Effector memory CD8-positive, alpha-beta T cell (primary cell): ENCODE measurements at regions not wholly inside any gene's neighbourhood (a gene's known extent, or its start where the extent isn't known, plus 50 kb on each side); places are given as distances from the start of the nearest gene placed in this dataset.
"Not testable (repeated sequence)": the region's sequence is repeated elsewhere in the genome, so short reads cannot be mapped to it uniquely, and the experiment has no call there.

ENCODE experiments used
- ATAC-seq: fragments of 150-1000 bp; cut with Tn5 transposase; replicated peaks from 2 replicates; pipeline ENCODE4 v1.10.0; 2021; ENCODE audit warnings: mild to moderate bottlenecking, moderate library complexity
- DNase-seq, 3 experiments: peaks; one replicate each; pipeline ENCODE4 v3.0.0; 2021
- H3K27ac Mint-ChIP-seq, 2 donors: one replicate each; pipeline ENCODE4 v1.8.0; 2022; ENCODE audit warnings: mild to moderate bottlenecking in 2 of 2, mixed read lengths in 2 of 2, moderate library complexity in 2 of 2
- H3K27me3 Mint-ChIP-seq, 2 donors: one replicate each; pipeline ENCODE4 v1.8.0; 2022; ENCODE audit warnings: mixed read lengths in 2 of 2
- H3K36me3 Mint-ChIP-seq: one replicate; pipeline ENCODE4 v1.8.0; 2022; ENCODE audit warnings: mild to moderate bottlenecking, moderate library complexity, mixed read lengths; ENCODE audit not compliant: insufficient read depth
- H3K4me1 Mint-ChIP-seq, 2 donors: one replicate each; pipeline ENCODE4 v1.8.0; 2022; ENCODE audit warnings: low read depth in 2 of 2, mixed read lengths in 2 of 2
- H3K4me3 Mint-ChIP-seq, 2 donors: one replicate each; pipeline ENCODE4 v1.8.0; 2022; ENCODE audit warnings: mild to moderate bottlenecking in 2 of 2, mixed read lengths in 2 of 2, moderate library complexity in 2 of 2
- H3K9me3 Mint-ChIP-seq, 2 donors: one replicate each; pipeline ENCODE4 v1.8.0; 2022; ENCODE audit warnings: mixed read lengths in 2 of 2

GRCh38 chr21:7797328-7797727, 2724.1 kb upstream of the TPTE start:
- H3K27ac Mint-ChIP-seq, H3K9me3 Mint-ChIP-seq, H3K36me3 Mint-ChIP-seq, H3K4me1 Mint-ChIP-seq, H3K27me3 Mint-ChIP-seq, ATAC-seq, DNase-seq, H3K4me3 Mint-ChIP-seq: not testable (repeated sequence)

DNA sequence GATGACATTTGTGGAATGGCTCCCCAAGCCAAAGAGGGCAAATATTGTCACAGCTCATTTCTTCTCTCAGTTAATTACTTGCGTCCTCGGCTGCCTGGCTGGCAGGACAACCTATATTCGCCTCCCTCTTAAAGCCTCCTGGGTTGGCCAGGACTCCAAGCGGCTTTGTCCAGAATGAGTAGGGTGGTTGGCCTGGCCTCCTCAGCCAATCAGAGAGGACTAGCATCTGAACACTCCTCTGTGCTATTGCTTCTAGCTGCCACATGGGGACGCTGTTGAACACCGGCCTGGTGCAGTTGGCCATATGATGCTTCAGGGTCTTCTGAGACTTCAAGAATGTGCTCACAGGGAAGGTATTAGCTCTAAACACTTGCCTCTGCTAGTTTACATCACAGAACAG, 2722.9 kb upstream of the TPTE start:
- H3K4me3 Mint-ChIP-seq, H3K27me3 Mint-ChIP-seq, ATAC-seq, H3K9me3 Mint-ChIP-seq, H3K4me1 Mint-ChIP-seq, H3K36me3 Mint-ChIP-seq, H3K27ac Mint-ChIP-seq, DNase-seq: not testable (repeated sequence)

DNA sequence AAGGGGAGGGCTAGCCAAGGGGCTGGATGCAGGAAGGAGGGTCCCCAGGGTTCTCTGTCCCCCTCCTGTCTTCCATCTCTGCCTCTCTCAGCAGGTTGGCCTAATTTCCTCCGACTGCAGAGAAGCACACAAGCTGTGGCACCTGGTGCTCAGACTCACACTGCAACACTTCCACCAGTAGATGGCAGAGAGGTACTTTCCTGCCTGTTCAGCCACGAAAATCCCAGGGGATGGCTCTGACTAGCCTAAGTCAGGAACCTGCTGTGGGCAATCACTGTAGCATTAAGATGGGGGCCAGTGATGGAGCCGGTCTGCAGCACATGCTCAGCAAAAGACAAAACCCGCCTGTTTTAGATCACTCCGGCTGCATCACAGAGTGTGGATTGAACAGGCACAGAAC, 2721.7 kb upstream of the TPTE start:
- not testable (repeated sequence) for H3K9me3 Mint-ChIP-seq, ATAC-seq, H3K27me3 Mint-ChIP-seq, H3K4me3 Mint-ChIP-seq, H3K4me1 Mint-ChIP-seq, H3K36me3 Mint-ChIP-seq, DNase-seq, H3K27ac Mint-ChIP-seq

DNA sequence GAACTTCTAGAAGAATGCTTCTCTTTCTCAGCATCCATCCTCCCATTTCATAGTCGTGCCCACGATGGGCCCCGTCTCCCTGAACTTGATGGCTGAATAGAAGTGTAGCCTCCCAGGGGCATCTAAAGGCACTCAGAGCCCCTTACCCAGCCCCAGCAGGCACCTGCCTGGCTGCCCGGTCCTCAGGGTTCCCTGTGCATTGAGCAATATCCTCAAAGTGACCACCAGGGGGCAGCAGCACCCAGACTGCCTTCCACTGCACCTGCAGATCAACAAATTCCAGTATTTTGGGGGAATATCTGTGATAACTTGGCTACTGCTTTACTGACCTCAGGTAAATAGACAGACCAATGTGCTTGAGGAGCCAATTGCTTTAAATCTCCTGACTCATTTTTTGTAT, 2707.9 kb upstream of the TPTE start:
- ATAC-seq: peak; percentile 46
- H3K36me3 Mint-ChIP-seq, H3K9me3 Mint-ChIP-seq, DNase-seq, H3K4me1 Mint-ChIP-seq, H3K4me3 Mint-ChIP-seq, H3K27me3 Mint-ChIP-seq, H3K27ac Mint-ChIP-seq: not testable (repeated sequence)

- H3K9me3 Mint-ChIP-seq, H3K36me3 Mint-ChIP-seq, H3K4me3 Mint-ChIP-seq, H3K27ac Mint-ChIP-seq, ATAC-seq, H3K27me3 Mint-ChIP-seq, DNase-seq, H3K4me1 Mint-ChIP-seq: not testable (repeated sequence)
Measured at GRCh38 chr21:7817013-7817412, 2704.4 kb upstream of the TPTE start.

DNA sequence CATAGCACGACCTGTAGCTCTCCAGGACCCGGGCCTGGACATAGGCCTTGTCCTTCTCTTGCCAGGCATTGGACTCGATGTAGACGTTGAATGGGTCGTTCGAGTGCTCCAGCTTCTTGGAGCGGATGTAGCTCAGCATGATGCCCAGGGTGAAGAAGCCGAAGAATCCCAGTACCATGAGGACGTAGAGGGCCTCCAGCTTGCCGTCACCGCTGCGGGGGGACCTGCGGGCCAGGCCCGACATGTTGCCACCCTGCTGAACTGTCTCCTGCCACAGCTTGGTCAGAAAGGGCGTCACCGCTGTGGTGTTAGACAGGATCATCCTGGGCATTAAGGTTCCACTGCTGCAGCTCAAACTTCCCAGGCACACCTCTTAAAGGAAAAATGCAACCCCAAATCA, 2702.1 kb upstream of the TPTE start:
- not testable (repeated sequence) for H3K27me3 Mint-ChIP-seq, DNase-seq, H3K4me1 Mint-ChIP-seq, H3K4me3 Mint-ChIP-seq, H3K27ac Mint-ChIP-seq, H3K36me3 Mint-ChIP-seq, H3K9me3 Mint-ChIP-seq, ATAC-seq

DNA sequence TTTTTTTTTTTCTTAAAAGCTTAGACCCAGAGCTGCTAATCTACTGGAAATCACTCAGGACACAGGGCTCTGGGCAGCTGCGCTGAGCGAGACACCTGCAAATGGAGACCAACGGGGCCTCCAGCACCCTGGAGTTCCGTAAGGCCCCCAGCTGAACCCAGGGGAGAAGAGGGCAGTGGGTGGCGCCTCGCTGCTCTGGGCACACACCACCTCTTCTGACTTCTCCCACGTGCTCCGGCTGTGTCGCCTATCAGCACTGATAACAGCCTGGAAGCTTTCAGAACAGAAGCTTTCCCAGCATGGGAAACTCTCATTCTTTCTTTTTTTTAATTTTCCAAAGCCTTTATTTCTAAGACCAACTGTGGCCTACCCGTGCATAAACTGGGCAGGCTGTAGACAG, 2695.8 kb upstream of the TPTE start:
- not testable (repeated sequence) for H3K36me3 Mint-ChIP-seq, H3K4me3 Mint-ChIP-seq, H3K4me1 Mint-ChIP-seq, DNase-seq, ATAC-seq, H3K27ac Mint-ChIP-seq, H3K27me3 Mint-ChIP-seq, H3K9me3 Mint-ChIP-seq

- not testable (repeated sequence) for H3K27me3 Mint-ChIP-seq, H3K27ac Mint-ChIP-seq, H3K9me3 Mint-ChIP-seq, DNase-seq, H3K4me1 Mint-ChIP-seq, ATAC-seq, H3K4me3 Mint-ChIP-seq, H3K36me3 Mint-ChIP-seq
Measured at GRCh38 chr21:7826174-7826573, 2695.2 kb upstream of the TPTE start.

DNA sequence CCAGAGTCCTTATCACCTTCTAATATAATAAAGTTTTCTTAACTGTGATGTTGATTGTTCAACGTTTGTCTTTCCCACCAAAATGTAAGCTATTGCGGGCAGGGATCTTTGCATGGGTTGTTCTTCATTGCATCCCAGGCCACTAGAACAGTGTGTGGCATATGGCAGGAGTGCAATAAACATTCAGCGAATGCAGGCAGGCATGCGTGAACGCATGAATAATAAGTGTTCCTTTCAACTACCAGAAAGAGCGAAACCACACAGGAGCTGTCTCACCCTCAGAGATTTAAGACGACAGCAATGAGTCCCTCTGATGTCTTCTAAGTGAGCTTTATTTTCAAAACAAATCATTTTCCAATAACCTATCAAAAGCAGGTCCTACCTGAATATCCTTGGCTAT, 2693.1 kb upstream of the TPTE start:
- H3K9me3 Mint-ChIP-seq, DNase-seq, H3K27ac Mint-ChIP-seq, ATAC-seq, H3K4me3 Mint-ChIP-seq, H3K27me3 Mint-ChIP-seq, H3K36me3 Mint-ChIP-seq, H3K4me1 Mint-ChIP-seq: not testable (repeated sequence)

GRCh38 chr21:7829411-7829810, 2692.0 kb upstream of the TPTE start:
- not testable (repeated sequence) for H3K27me3 Mint-ChIP-seq, ATAC-seq, H3K4me1 Mint-ChIP-seq, H3K9me3 Mint-ChIP-seq, H3K36me3 Mint-ChIP-seq, H3K4me3 Mint-ChIP-seq, H3K27ac Mint-ChIP-seq, DNase-seq

DNA sequence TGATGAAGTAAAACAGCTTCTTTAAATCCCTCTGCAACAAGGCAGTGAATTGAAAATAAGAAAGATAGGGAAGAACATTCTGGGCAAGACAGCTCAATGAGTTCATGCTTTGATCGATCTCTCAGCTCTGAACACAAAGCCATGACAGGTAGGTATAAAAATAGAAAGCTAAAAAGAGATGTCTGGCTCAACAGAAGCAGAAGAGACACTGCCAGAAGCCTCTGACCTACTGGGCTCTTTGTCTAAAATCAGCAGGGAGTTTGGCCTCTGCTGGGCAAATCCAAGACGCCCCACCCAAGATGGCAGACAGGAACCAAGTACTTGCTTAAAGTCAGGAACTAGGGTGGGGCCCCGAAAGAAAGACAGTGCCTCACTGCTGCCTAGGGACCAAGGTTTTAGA, 2684.1 kb upstream of the TPTE start:
- H3K4me1 Mint-ChIP-seq, DNase-seq, H3K27ac Mint-ChIP-seq, H3K9me3 Mint-ChIP-seq, H3K27me3 Mint-ChIP-seq, H3K36me3 Mint-ChIP-seq, H3K4me3 Mint-ChIP-seq, ATAC-seq: not testable (repeated sequence)

GRCh38 chr21:7853426-7853825, 2668.0 kb upstream of the TPTE start:
- H3K9me3 Mint-ChIP-seq, H3K4me1 Mint-ChIP-seq, DNase-seq, H3K27ac Mint-ChIP-seq, ATAC-seq, H3K4me3 Mint-ChIP-seq, H3K36me3 Mint-ChIP-seq, H3K27me3 Mint-ChIP-seq: not testable (repeated sequence)

- not testable (repeated sequence) for H3K9me3 Mint-ChIP-seq, H3K27me3 Mint-ChIP-seq, H3K4me1 Mint-ChIP-seq, H3K4me3 Mint-ChIP-seq, H3K27ac Mint-ChIP-seq, H3K36me3 Mint-ChIP-seq, DNase-seq, ATAC-seq
Measured at GRCh38 chr21:7853836-7854235, 2667.5 kb upstream of the TPTE start.
